Upper lobe of right lung (tissue), 1 donor: ENCODE measurements at regions not wholly inside any gene's neighbourhood (a gene's known extent, or its start where the extent isn't known, plus 50 kb on each side); places are given as distances from the start of the nearest gene placed in this dataset.

Experiments used
- ATAC-seq: fragments of 200-7000 bp; cut with Tn5 transposase; one replicate; pipeline ENCODE4 v1.9.1; 2020; ENCODE audit warnings: mild to moderate bottlenecking, moderate library complexity
- DNase-seq: peaks from one replicate; pipeline ENCODE4 v3.0.0-alpha.2; 2020
- H3K27ac ChIP-seq: fragments of 200-600 bp; one replicate; pipeline ENCODE4 v1.8.0; 2022
- H3K27me3 ChIP-seq: fragments of 200-600 bp; one replicate; pipeline ENCODE4 v1.8.0; 2022; ENCODE audit warnings: mild to moderate bottlenecking
- H3K36me3 ChIP-seq: fragments of 200-600 bp; one replicate; pipeline ENCODE4 v1.8.0; 2022
- H3K4me1 ChIP-seq: fragments of 200-600 bp; one replicate; pipeline ENCODE4 v1.8.0; 2022
- H3K4me3 ChIP-seq: fragments of 200-600 bp; one replicate; pipeline ENCODE4 v1.8.0; 2022; ENCODE audit warnings: mild to moderate bottlenecking
- H3K9me3 ChIP-seq: fragments of 200-600 bp; one replicate; pipeline ENCODE4 v1.8.0; 2022
- CTCF ChIP-seq: fragments of 200-600 bp; IDR thresholded peaks from one replicate; pipeline ENCODE4 v1.8.0; 2022; ENCODE audit warnings: antibody characterized with exemption
- intact Hi-C: fragments of 100-400 bp; cut with DNase I; formaldehyde crosslinking; loops from one replicate; pipeline ENCODE4 v1.11.0; 2022
- donor health status: DM: no; HTN: yes; CAD: no; lungs with severe emphysema.

GRCh38 chr10:111650088-111650487 lies 533.5 kb downstream of the GPAM start:
- no peaks in the 10 kb centered on the region for H3K36me3 ChIP-seq
- DNase-seq (no peak), ATAC-seq (no peak)

DNA sequence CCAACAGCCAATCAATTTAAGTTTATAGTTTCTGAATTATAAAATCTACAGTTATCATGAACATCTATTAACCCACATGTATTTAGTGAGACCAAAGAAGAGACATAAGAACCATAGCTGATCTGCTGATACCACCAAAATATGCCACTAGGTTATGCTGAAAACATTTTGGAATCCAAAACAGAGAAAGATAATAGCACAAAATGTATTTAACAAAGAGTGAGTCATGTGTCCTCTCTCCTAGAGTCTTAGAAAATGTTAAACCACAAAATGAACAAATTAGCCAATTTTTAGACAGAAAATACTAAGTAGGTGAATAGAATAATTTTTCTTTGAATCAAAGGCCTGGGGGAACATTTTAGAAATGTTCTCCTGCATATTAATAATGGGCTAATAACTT lies 527.5 kb downstream of the GPAM start:
- Histone ChIP-seq H3K4me3 (no peak overlapping the region), H3K36me3 (no peaks in the 10 kb centered on the region), H3K9me3 (no peaks in the 10 kb centered on the region), H3K4me1 (no peaks in the 10 kb centered on the region), H3K27me3 (no peaks in the 10 kb centered on the region), H3K27ac (no peak overlapping the region)
- TF ChIP-seq CTCF = no peak
- no peak for ATAC-seq
- intact Hi-C loops = no loop called here
- DNase-seq = no peak

More at GRCh38 chr10:111650088-111650487, 533.5 kb downstream of the GPAM start:
- Histone ChIP-seq H3K27ac (no peak overlapping the region), H3K9me3 (no peaks in the 10 kb centered on the region), H3K27me3 (no peaks in the 10 kb centered on the region), H3K4me1 (no peaks in the 10 kb centered on the region), H3K4me3 (no peak overlapping the region)
- intact Hi-C loops = no loop called here
- no peak for TF ChIP-seq CTCF

GRCh38 chr10:111677759-111678158 lies 505.8 kb downstream of the GPAM start:
- ATAC-seq (no peak), DNase-seq (no peak)
- Histone ChIP-seq H3K4me3 (no peak overlapping the region), H3K27ac (no peak overlapping the region), H3K36me3 (no peaks in the 10 kb centered on the region), H3K4me1 (no peaks in the 10 kb centered on the region), H3K27me3 (no peaks in the 10 kb centered on the region), H3K9me3 (no peaks in the 10 kb centered on the region)
- intact Hi-C loops = no loop called here
- TF ChIP-seq CTCF = no peak

GRCh38 chr10:111686796-111687195 lies 496.8 kb downstream of the GPAM start:
- ATAC-seq (no peak), DNase-seq (no peak)
- no peaks in the 10 kb centered on the region for H3K4me1 ChIP-seq
- intact Hi-C loops = no loop called here
- H3K27me3 ChIP-seq = no peaks in the 10 kb centered on the region
- no peak overlapping the region for H3K27ac ChIP-seq
- no peak for TF ChIP-seq CTCF
- no peaks in the 10 kb centered on the region for H3K36me3 ChIP-seq
- H3K4me3 ChIP-seq = no peak overlapping the region
- no peaks in the 10 kb centered on the region for H3K9me3 ChIP-seq

DNA sequence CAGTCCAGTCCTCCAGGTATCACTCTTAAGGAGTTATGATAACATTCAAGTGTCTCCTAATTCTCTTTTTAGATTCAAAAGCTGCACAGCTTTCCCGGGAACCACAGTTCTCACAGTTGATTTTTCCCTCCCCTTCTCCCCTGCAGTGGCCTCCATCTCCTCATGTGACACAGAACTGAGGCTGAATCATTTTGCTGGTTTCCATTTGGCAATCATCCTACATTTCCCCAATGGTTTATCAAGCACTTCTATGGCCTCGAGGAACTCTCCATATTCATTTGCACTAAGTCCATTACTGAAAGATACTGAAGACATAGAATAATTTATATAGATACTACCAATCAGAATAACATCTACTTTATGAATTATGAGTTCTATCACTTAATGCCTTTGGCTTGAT lies 484.9 kb downstream of the GPAM start:
- Histone ChIP-seq H3K27ac (no peak overlapping the region), H3K27me3 (no peaks in the 10 kb centered on the region), H3K36me3 (no peaks in the 10 kb centered on the region), H3K9me3 (no peaks in the 10 kb centered on the region), H3K4me1 (no peaks in the 10 kb centered on the region), H3K4me3 (no peak overlapping the region)
- intact Hi-C loops = no loop called here
- DNase-seq (no peak), ATAC-seq (no peak)
- TF ChIP-seq CTCF = no peak

DNA sequence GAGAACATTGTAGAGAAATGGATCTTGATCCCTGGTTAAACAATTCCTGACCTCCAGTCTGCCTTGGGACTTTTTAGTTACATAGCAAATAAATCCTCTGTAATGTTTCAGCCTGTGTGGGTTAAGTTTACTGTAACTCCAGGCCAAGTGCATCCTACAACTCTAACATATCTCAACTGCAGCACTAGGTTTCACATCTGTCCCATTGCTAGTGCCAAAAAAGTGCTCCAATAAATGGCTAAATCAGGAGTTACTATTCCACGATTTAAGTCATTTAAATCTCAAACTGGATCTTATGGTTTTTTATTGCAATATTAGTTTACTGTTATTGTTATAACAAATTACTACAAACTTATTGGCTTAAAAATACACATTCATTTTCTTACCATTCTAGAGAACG lies 479.6 kb downstream of the GPAM start:
- Histone ChIP-seq H3K4me3 (no peak overlapping the region), H3K4me1 (no peaks in the 10 kb centered on the region), H3K27me3 (no peaks in the 10 kb centered on the region), H3K27ac (no peak overlapping the region), H3K36me3 (no peaks in the 10 kb centered on the region), H3K9me3 (no peaks in the 10 kb centered on the region)
- ATAC-seq = no peak
- intact Hi-C loops = no loop called here
- no peak for TF ChIP-seq CTCF
- DNase-seq = no peak
